K562 (cell line): ENCODE measurements at regions not wholly inside any gene's neighbourhood (a gene's known extent, or its start where the extent isn't known, plus 50 kb on each side); places are given as distances from the start of the nearest gene placed in this dataset.

Experiments used
- ATAC-seq: fragments of 200-7000 bp; cut with Tn5 transposase; 3 replicates; pipeline ENCODE4 v1.9.1; 2020; ENCODE audit warnings: moderate library complexity
- BruUV-seq: library from RNA; stranded (reverse); fragments of 400-500 nt; replicated peaks from 2 replicates; lab custom pipeline; 2021; lab: Mats Ljungman, UMichigan
- CTCF ChIA-PET: fragments of 300-600 bp; formaldehyde crosslinking; extraction: SDS; loops from one replicate; lab custom pipeline; 2021; ENCODE audit warnings: low intra/inter-chr PET ratio; lab: Yijun Ruan, JAX
- POLR2A ChIA-PET: fragments of 300-600, 350-650 bp; sonication (Branson Sonifier 250); formaldehyde crosslinking; extraction: SDS; loops from one replicate; lab custom pipeline; 2021; ENCODE audit warnings: antibody characterized with exemption, inconsistent platforms; lab: Yijun Ruan, JAX
- DNase-seq, 4 experiments: peaks; one replicate each; pipeline versions ENCODE4 v3.0.0 to v3.0.0-alpha.2; 2011 to 2018; ENCODE audit warnings: low spot score in 3 of 4, mixed read lengths in 3 of 4; ENCODE audit errors: extremely low read depth in 1 of 4
- FAIRE-seq: peaks from 2 replicates; lab custom pipeline; 2011; peaks lifted over from hg19 to GRCh38; lab: Jason Lieb, UNC
- H2AFZ ChIP-seq: 2 replicates; pipeline ENCODE4 v1.6.0; 2011; ENCODE audit warnings: low read depth, low read length, control low read depth, inconsistent platforms
- H3K27ac ChIP-seq: fragments of 200-600 bp; 3 replicates; pipeline ENCODE4 v1.8.0; 2011; ENCODE audit warnings: low read depth, mild to moderate bottlenecking, control low read depth, inconsistent platforms, low read length, moderate library complexity, mixed read lengths; ENCODE audit errors: extremely low read depth
- H3K27me3 ChIP-seq, 2 experiments: fragments of 300-600 bp in 1 of 2; 2 replicates in 1 of 2; 3 replicates in 1 of 2; pipeline versions ENCODE4 v1.6.0 to v1.8.0; 2011; ENCODE audit warnings: inconsistent platforms in 2 of 2, low read length in 2 of 2, mild to moderate bottlenecking in 1 of 2, mixed read lengths in 1 of 2, moderate library complexity in 1 of 2; ENCODE audit not compliant: control insufficient read depth in 2 of 2, insufficient read depth in 2 of 2
- H3K36me3 ChIP-seq: fragments of 300-600 bp; 3 replicates; pipeline ENCODE4 v1.8.0; 2011; ENCODE audit warnings: mild to moderate bottlenecking, low read length, inconsistent platforms; ENCODE audit not compliant: control insufficient read depth, insufficient read depth
- H3K4me1 ChIP-seq, 2 experiments: fragments of 200-600 bp in 1 of 2; replicated peaks in 1 of 2; 2 replicates in 1 of 2; 3 replicates in 1 of 2; pipeline versions ENCODE4 v1.5.1 to v1.8.0; 2011; ENCODE audit warnings: inconsistent platforms in 2 of 2, low read length in 2 of 2, mild to moderate bottlenecking in 1 of 2, mixed read lengths in 1 of 2, moderate library complexity in 1 of 2; ENCODE audit not compliant: control insufficient read depth in 2 of 2, insufficient read depth in 2 of 2
- H3K4me2 ChIP-seq: 2 replicates; pipeline ENCODE4 v1.6.1; 2011; ENCODE audit warnings: low read length, control low read depth, inconsistent platforms, mixed read lengths; ENCODE audit not compliant: insufficient read depth
- H3K4me3 ChIP-seq: fragments of 200-600 bp; sonication (generic), shearing (Covaris generic); 2 replicates; pipeline ENCODE4 v1.5.1; 2016; ENCODE audit warnings: control low read depth, inconsistent platforms
- H3K79me2 ChIP-seq: fragments of 200-600 bp; 3 replicates; pipeline ENCODE4 v1.8.0; 2011; ENCODE audit warnings: low read length, inconsistent platforms; ENCODE audit not compliant: control insufficient read depth, insufficient read depth
- H3K9ac ChIP-seq, 2 experiments: 2 replicates each; pipeline versions ENCODE4 v1.6.0 to v1.6.1; 2011; ENCODE audit warnings: low read depth in 2 of 2, low read length in 2 of 2, control low read depth in 1 of 2, inconsistent platforms in 1 of 2, mild to moderate bottlenecking in 1 of 2, mixed read lengths in 1 of 2; ENCODE audit not compliant: insufficient read depth in 1 of 2
- H3K9me1 ChIP-seq: one replicate; pipeline ENCODE4 v1.6.0; 2011; ENCODE audit warnings: inconsistent platforms, mild to moderate bottlenecking, low read length, moderate library complexity; ENCODE audit not compliant: control insufficient read depth, insufficient read depth
- H3K9me3 ChIP-seq: replicated peaks from 2 replicates; pipeline ENCODE4 v1.5.1; 2011; ENCODE audit warnings: low read depth, low read length, inconsistent platforms; ENCODE audit not compliant: control insufficient read depth, insufficient read depth
- H4K20me1 ChIP-seq: replicated peaks from 2 replicates; pipeline ENCODE4 v1.6.1; 2011; ENCODE audit warnings: low read length, inconsistent platforms, mixed read lengths; ENCODE audit not compliant: control insufficient read depth, insufficient read depth
- GTF2F1 ChIP-seq: IDR thresholded peaks from 2 replicates; pipeline ENCODE4 v1.6.1; 2011; ENCODE audit warnings: low read depth, low read length, improper control_type of control experiment
- IRF9 ChIP-seq: fragments of 450-650 bp; IDR thresholded peaks from 2 replicates; pipeline ENCODE4 v1.6.1; 2016; ENCODE audit warnings: missing biosample characterization, missing genetic modification characterization
- KAT8 ChIP-seq: fragments of 450-650 bp; IDR thresholded peaks from 2 replicates; pipeline ENCODE4 v1.6.1; 2016; ENCODE audit warnings: low read depth, mild to moderate bottlenecking
- MBD2 ChIP-seq: sonication (generic); IDR thresholded peaks from 2 replicates; pipeline ENCODE4 v1.6.1; 2016; ENCODE audit warnings: low read depth, borderline replicate concordance
- MTF1 ChIP-seq: fragments of 250-450 bp; sonication (Bioruptor Pico); IDR thresholded peaks from 2 replicates; pipeline ENCODE4 v1.9.0; 2021; ENCODE audit warnings: moderate library complexity, mild to moderate bottlenecking, inconsistent platforms, borderline replicate concordance
- NFE2L1 ChIP-seq: fragments of 450-650 bp; IDR thresholded peaks from 2 replicates; pipeline ENCODE4 v1.6.1; 2016; ENCODE audit warnings: missing genetic modification characterization, low read depth, mild to moderate bottlenecking, missing compliant biosample characterization, moderate library complexity, borderline replicate concordance
- TEAD4 ChIP-seq, 2 experiments: sonication (generic) in 1 of 2; formaldehyde crosslinking in 1 of 2; IDR thresholded peaks; 2 replicates each; pipeline versions ENCODE4 v1.6.1 to v1.8.0; 2012 to 2022; ENCODE audit warnings: borderline replicate concordance in 1 of 2, inconsistent platforms in 1 of 2, low read length in 1 of 2, mild to moderate bottlenecking in 1 of 2, missing genetic modification reagents in 1 of 2
- ZNF584 ChIP-seq: fragments of 200-800 bp; sonication (Bioruptor generic); IDR thresholded peaks from 2 replicates; pipeline ENCODE4 v1.6.1; 2016; ENCODE audit warnings: low read depth, mild to moderate bottlenecking, missing genetic modification characterization, missing compliant biosample characterization
- ZNF586 ChIP-seq: fragments of 450-650 bp; formaldehyde crosslinking; conservative IDR thresholded peaks from 2 replicates; pipeline ENCODE4 v1.4.0; 2020; ENCODE audit warnings: mild to moderate bottlenecking, moderate library complexity
- ZNF79 ChIP-seq: fragments of 250-450 bp; sonication (Bioruptor Pico); IDR thresholded peaks from 2 replicates; pipeline ENCODE4 v1.4.0; 2020; ENCODE audit warnings: low read depth, mild to moderate bottlenecking, moderate library complexity
- WGBS: fragments of 100-300 bp; shearing (Covaris generic); methylation state at CpG from one replicate; pipeline ENCODE4 v1.1.6; 2016; ENCODE audit warnings: low coverage, mixed read lengths; ENCODE audit not compliant: insufficient coverage; ENCODE audit errors: missing lambda C conversion rate; 5-methylcytosine and 5-hydroxymethylcytosine counted together
- in situ Hi-C: fragments of 300-500 bp; cut with MboI; formaldehyde crosslinking; loops from 4 replicates; pipeline ENCODE4 v1.15.0; 2018; ENCODE audit warnings: inconsistent platforms, mixed read lengths
- intact Hi-C: fragments of 100-400 bp; cut with micrococcal nuclease; formaldehyde crosslinking; loops from 2 replicates; pipeline ENCODE4 v1.14.2; 2022

GRCh38 chr12:102757154-102757881 lies 159.7 kb downstream of the PAH start:
- intact Hi-C loops, result no loop called here
- CTCF ChIA-PET, result no interaction called here
- DNase-seq (no peak), FAIRE-seq (no peak), ATAC-seq (no peak)
- 3% methylated on average over 8 of the region's 8 CpGs for WGBS
- no peaks in the 10 kb centered on the region for H3K9me3 ChIP-seq
- H4K20me1 ChIP-seq, result no peaks in the 10 kb centered on the region
- no peaks in the 10 kb centered on the region for H3K4me1 ChIP-seq
- no peaks in the 10 kb centered on the region for H3K36me3 ChIP-seq
- BruUV-seq, result no TSS peak
- TF ChIP-seq ZNF584 (CRISPR knock-in tag) (no peak), ZNF586 (CRISPR knock-in tag) (no peak), MTF1 (no peak), TEAD4 (IDR thresholded peaks at IDR 0.05; ENCODE audit: low read length) (no peak), TEAD4 (CRISPR knock-in tag; IDR thresholded peaks at IDR 0.05; ENCODE audit: borderline replicate concordance) (no peak), ZNF79 (no peak), GTF2F1 (no peak), KAT8 (no peak), IRF9 (tag) (no peak), NFE2L1 (no peak), MBD2 (no peak)
- H3K79me2 ChIP-seq, result no peaks in the 10 kb centered on the region
- no peak overlapping the region for H3K4me2 ChIP-seq
- in situ Hi-C loops, result no loop called here
- H3K9ac ChIP-seq, result no peak overlapping the region
- H3K4me3 ChIP-seq, result no peak overlapping the region
- peaks cover 0 to 5% of the 10 kb centered on the region in 2 experiments; a peak in 2 of 5 replicates for H3K27me3 ChIP-seq
- no peaks in the 10 kb centered on the region for H3K9me1 ChIP-seq
- no peak overlapping the region for H2AFZ ChIP-seq
- H3K27ac ChIP-seq, result no peak overlapping the region
- POLR2A ChIA-PET, result no interaction called here
